NCI-H2196 treated with DMSO at 0.1 percent for 48 hours (cell line): ENCODE measurements at regions not wholly inside any gene's neighbourhood (a gene's known extent, or its start where the extent isn't known, plus 50 kb on each side); places are given as distances from the start of the nearest gene placed in this dataset.

Experiments used
- DNase-seq: peaks from one replicate; lab custom pipeline; 2025; ENCODE audit not compliant: unreplicated experiment; lab: John Stamatoyannopoulos, UW

GRCh38 chr10:43981232-43981631 is 332.6 kb upstream of the ZNF32 start:
- no peak for DNase-seq

- DNase-seq: no peak
Observed at GRCh38 chr10:43980715-43981114, 332.0 kb upstream of the ZNF32 start.

- no peak for DNase-seq
Observed at GRCh38 chr10:43980313-43980712, 331.6 kb upstream of the ZNF32 start.

- DNase-seq: no peak
Observed at GRCh38 chr10:43979551-43979950, 330.9 kb upstream of the ZNF32 start.

- DNase-seq: no peak
Observed at GRCh38 chr10:43978936-43979335, 330.3 kb upstream of the ZNF32 start.

GRCh38 chr10:43978091-43978490 is 329.4 kb upstream of the ZNF32 start:
- no peak for DNase-seq

GRCh38 chr10:43976292-43976691 is 327.6 kb upstream of the ZNF32 start:
- no peak for DNase-seq

GRCh38 chr10:43973801-43974200 is 325.1 kb upstream of the ZNF32 start:
- DNase-seq: no peak

- no peak for DNase-seq
Observed at GRCh38 chr10:43972976-43973647, 324.4 kb upstream of the ZNF32 start.

GRCh38 chr10:43971981-43972380 is 323.3 kb upstream of the ZNF32 start:
- no peak for DNase-seq

- DNase-seq: no peak
Observed at GRCh38 chr10:43971306-43971705, 322.6 kb upstream of the ZNF32 start.

- no peak for DNase-seq
Observed at GRCh38 chr10:43970717-43971116, 322.0 kb upstream of the ZNF32 start.

- no peak for DNase-seq
Observed at GRCh38 chr10:43970018-43970698, 321.5 kb upstream of the ZNF32 start.

- DNase-seq: no peak
Observed at GRCh38 chr10:43969506-43969905, 320.8 kb upstream of the ZNF32 start.

GRCh38 chr10:43968961-43969360 is 320.3 kb upstream of the ZNF32 start:
- DNase-seq: no peak

GRCh38 chr10:43968076-43968475 is 319.4 kb upstream of the ZNF32 start:
- no peak for DNase-seq

GRCh38 chr10:43966571-43966965 is 317.9 kb upstream of the ZNF32 start:
- DNase-seq: no peak

- DNase-seq: no peak
Observed at GRCh38 chr10:43965918-43966570, 317.4 kb upstream of the ZNF32 start.

- no peak for DNase-seq
Observed at GRCh38 chr10:43965033-43965917, 316.6 kb upstream of the ZNF32 start.

GRCh38 chr10:43964486-43964885 is 315.8 kb upstream of the ZNF32 start:
- DNase-seq: no peak

- DNase-seq: no peak
Observed at GRCh38 chr10:43963793-43964425, 315.2 kb upstream of the ZNF32 start.
